ENCODE measurements at regions not wholly inside any gene's neighbourhood (a gene's known extent, or its start where the extent isn't known, plus 50 kb on each side); places are given as distances from the start of the nearest gene placed in this dataset.

- DNase-seq = no peak
- intact Hi-C loops (cut with micrococcal nuclease) = no loop called here
- ATAC-seq = no peak
Measured at GRCh38 chr2:2571301-2572150, 240.5 kb upstream of the MYT1L start.

- no peak for DNase-seq
- intact Hi-C loops (cut with micrococcal nuclease) = no loop called here
- no peak for ATAC-seq
Measured at GRCh38 chr2:2570871-2571270, 239.8 kb upstream of the MYT1L start.

GRCh38 chr2:2570360-2570759 is 239.3 kb upstream of the MYT1L start:
- no peak for DNase-seq

DNA sequence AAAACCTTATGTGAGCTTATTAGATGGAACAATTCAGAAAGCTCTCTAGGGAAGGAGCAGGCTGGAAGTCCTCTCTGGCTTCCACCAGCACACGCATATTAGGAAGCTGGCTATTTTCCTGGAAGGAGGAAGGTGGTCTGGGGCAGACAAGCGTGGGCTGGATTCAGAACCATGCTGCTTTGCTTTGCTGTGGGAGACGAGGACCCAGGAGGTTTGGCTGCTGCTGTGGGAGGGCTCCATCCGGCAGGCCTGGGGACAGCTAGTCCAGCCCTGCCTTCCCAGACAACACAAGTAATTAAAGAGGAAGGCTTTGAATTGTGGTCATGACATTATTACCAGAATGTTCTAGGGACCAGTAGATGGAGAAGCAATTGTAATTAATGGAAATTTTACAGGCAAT is 238.8 kb upstream of the MYT1L start:
- DNase-seq = no peak
- intact Hi-C loops (cut with micrococcal nuclease) = no loop called here
- no peak for ATAC-seq

More at GRCh38 chr2:2570360-2570759, 239.3 kb upstream of the MYT1L start:
- ATAC-seq = no peak
- intact Hi-C loops (cut with micrococcal nuclease) = no loop called here

DNA sequence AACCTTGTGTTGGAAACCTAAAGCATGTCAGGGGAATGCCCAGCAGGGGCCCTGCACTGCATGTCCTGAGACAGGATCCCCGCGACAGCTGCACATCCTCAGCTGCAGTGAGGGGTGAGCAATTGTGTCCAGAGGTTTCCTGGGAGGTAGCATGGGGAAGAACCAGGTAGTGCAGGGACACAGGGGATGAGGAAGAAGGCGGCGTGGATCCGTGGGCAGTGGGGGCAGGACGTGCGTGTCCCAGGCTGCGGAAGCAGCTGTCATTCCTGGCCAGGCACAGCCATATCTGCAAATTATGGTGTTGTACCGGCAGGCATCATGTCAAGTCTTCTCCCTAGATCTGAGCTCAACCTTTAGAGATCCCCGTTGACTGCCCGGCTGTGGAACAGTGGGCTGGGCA is 238.2 kb upstream of the MYT1L start:
- intact Hi-C loops (cut with micrococcal nuclease) = no loop called here
- no peak for DNase-seq
- ATAC-seq = no peak

DNA sequence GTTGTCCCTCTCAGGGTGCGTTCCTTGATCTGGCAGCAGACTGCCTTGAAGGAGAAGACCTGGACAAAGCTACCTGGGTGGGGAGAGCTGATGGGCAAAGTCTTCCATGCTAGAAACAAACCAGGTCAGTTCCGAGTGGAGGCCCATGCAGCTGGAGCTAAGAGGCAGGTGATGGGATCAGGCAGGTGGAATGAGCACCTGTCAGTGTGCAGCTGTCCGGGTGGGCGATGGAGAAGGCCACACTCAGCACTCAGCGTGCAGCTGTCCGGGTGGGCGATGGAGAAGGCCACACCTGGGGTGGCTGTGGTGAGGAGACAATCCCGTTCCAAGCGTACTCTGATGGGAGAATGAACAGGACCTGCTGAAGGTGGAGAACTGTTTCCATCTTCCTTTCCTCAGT is 237.3 kb upstream of the MYT1L start:
- no peak for DNase-seq
- ATAC-seq = no peak
- intact Hi-C loops (cut with micrococcal nuclease) = no loop called here

GRCh38 chr2:2567776-2568175 is 236.7 kb upstream of the MYT1L start:
- DNase-seq (no peak), ATAC-seq (no peak)
- intact Hi-C loops (cut with micrococcal nuclease) = no loop called here

- DNase-seq = no peak
- intact Hi-C loops (cut with micrococcal nuclease) = no loop called here
- ATAC-seq = no peak
Measured at GRCh38 chr2:2566396-2567323, 235.6 kb upstream of the MYT1L start.

GRCh38 chr2:2565671-2566070 is 234.6 kb upstream of the MYT1L start:
- intact Hi-C loops (cut with micrococcal nuclease) = no loop called here
- no peak for DNase-seq
- no peak for ATAC-seq

DNA sequence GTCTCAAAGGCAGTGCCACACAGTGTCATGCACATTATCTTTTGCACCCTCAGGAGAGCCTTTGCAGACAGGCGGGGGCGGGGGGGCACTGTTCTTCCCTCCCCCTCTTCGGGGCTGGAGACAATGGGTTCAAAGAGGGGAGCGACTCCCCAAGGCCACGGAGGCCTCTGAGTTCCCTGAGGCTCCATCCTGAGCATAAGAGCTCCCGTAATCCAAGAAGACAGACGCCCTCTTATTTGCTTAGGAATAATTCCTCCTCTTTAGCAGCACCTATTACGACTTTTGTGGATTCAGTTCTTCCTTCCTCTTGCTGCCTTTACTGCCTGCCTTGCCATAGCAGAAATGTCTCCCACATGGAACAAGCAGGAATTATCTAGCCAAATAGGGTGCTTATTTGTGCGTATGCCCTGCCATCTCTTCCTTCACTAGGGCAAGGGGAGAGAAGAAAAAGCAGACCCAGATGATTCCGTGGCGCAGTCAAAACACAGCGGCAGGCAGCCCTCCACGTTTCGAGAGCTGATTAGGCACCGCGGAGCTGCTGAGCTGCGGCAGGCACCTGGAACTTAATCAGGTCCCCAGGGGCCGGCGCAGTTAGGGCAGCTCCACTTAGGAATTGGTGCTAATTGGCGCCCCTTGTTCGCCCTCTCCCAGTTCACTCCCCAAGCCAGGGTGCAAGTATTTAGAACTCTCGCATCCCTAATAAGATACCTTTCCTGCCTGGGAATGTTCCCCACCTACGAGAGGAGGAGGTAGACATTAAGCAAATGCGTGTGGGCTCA is 233.4 kb upstream of the MYT1L start:
- intact Hi-C loops (cut with micrococcal nuclease) = no loop called here
- ATAC-seq (no peak), DNase-seq (no peak)

GRCh38 chr2:2563309-2563860 is 232.3 kb upstream of the MYT1L start:
- intact Hi-C loops (cut with micrococcal nuclease) = no loop called here
- ATAC-seq = no peak
- no peak for DNase-seq

DNA sequence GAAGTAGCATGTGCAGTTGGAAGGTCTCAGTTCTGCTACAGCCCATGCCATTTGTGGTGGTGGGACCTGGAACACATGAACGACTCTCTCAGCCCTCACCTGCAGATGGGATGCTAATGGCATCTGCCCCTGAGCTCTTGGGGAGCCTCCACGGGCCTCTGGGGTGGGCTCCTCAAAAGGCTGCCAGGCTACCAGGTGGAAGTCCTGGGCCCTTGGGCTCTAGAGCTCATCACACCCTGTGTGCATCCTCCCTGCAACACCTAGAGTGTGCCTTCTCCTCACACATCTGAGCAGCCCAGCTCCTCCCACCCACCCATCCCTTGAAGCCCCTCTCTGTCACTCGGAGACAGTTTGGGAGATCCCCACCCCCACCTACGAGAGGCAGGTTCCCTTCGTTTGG is 231.8 kb upstream of the MYT1L start:
- intact Hi-C loops (cut with micrococcal nuclease) = no loop called here
- DNase-seq (no peak), ATAC-seq (no peak)

GRCh38 chr2:2561346-2562095 is 230.4 kb upstream of the MYT1L start:
- intact Hi-C loops (cut with micrococcal nuclease) = no loop called here
- ATAC-seq (no peak), DNase-seq (no peak)

- intact Hi-C loops (cut with micrococcal nuclease) = no loop called here
- ATAC-seq (no peak), DNase-seq (no peak)
Measured at GRCh38 chr2:2560374-2561015, 229.4 kb upstream of the MYT1L start.

DNA sequence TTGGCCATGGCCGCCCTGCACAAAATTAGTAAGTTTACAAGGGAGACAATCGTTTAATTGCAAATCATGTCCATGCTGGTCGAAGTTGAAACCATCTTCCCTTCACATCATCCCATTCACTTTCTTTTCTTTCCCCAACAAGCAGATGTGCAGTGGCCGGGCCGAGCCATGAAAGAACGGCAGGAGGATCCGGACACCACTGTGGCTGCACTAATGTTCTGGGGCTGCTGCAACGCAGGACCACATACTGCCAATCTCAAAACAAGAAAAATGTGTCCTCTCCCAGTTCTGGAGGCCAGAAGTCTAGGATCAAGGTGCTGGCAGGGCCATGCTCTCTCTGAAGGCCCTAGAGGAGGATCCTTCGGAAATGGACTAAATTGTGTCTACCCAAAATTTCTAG is 227.4 kb upstream of the MYT1L start:
- DNase-seq (no peak), ATAC-seq (no peak)

DNA sequence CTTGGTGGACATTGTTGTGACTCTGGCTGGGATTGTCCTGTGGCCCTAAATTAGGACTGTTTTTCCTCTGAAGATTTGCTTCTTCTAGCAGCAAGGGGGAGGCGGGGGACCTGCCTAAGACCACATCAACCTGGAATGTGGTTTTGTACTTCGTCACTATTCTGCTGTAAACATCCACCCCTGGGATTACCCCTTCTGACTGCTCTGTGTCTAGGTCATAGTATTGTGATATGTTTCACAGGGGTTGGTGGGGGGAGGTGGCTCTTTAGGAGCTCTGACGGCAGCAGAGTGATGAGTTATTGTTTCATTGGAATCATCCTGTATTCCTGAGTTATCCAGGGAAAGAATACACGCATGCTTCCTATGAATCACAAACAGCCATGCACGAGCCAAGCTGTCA is 226.4 kb upstream of the MYT1L start:
- ATAC-seq (no peak), DNase-seq (no peak)
- intact Hi-C loops (cut with micrococcal nuclease) = no loop called here

More for the DNA sequence above, 227.4 kb upstream of the MYT1L start:
- intact Hi-C loops (cut with micrococcal nuclease) = no loop called here

DNA sequence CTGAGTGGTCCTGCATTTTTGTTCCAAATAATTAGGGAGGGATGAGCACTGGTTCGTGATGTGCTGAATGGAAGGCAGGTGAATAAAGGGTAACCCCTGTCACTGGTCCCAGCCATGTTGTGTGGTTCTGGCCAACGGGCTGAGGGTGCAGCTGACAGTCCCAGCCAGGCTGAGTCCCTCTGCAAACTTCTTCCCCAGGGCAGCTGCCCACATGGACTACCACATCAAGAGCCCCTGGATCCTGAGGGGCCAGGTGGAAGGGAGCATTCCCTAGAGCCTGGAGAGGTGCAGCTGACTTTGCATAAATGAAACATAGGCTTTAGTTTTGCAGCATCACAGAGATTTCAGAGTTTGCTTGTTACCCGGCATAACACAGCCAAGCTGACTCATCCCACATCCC is 219.8 kb upstream of the MYT1L start:
- DNase-seq (no peak), ATAC-seq (no peak)
- intact Hi-C loops (cut with micrococcal nuclease) = no loop called here

GRCh38 chr2:2547911-2548310 is 216.8 kb upstream of the MYT1L start:
- ATAC-seq (no peak), DNase-seq (no peak)
- intact Hi-C loops (cut with micrococcal nuclease) = no loop called here

All from left ventricle myocardium superior (tissue), 1 donor.